HG02763 (cell line): ENCODE measurements at regions not wholly inside any gene's neighbourhood (a gene's known extent, or its start where the extent isn't known, plus 50 kb on each side); places are given as distances from the start of the nearest gene placed in this dataset.
"Not testable (repeated sequence)": the region's sequence is repeated elsewhere in the genome, so short reads cannot be mapped to it uniquely, and the experiment has no call there.

Experiments used
- ATAC-seq: cut with Tn5 transposase; IDR thresholded peaks from one replicate; pipeline ENCODE4 v1.9.1; 2021; ENCODE audit warnings: mild to moderate bottlenecking, moderate library complexity; ENCODE audit not compliant: unreplicated experiment

DNA sequence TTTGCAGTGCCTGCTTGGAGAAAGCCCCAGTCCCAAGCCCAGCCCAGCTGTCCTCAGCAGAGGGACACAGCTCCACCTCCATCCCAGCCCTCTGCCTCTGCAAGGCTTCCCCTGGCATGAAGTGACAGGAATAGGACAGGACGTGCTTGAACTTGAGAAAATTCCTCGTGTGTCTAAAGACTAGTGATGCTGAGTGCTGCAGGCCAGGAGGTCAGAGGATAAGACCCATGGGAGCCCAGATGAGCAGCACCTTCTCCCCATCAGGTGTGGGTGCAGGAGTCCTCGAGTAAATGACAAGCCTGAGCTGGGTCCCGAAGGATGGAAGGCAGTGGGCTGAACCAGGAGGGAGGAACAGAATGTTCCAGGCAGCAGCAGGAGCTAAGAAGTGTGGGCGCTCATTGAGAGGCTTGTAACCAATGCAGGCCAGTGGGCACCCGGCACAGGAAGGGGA lies 67.8 kb upstream of the UXS1 start:
- ATAC-seq, result no peak

DNA sequence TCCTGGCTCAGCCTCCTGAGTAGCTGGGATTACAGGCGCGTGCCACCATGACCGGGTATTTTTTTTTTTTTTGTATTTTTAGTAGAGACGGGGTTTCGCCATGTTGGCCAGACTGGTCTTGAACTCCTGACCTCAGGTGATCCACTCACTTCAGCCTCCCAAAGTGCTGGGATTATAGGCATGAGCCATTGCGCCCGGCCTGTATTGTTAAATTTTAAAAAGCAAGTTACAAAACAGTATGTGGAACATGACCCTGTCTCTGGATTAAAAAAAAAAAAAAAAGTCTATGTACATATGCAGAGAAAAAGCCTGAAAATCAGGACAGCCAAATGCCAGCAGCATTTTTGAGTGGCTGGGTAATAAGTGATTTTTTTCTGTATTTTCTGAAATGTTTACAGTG lies 64.8 kb upstream of the UXS1 start:
- ATAC-seq, result not testable (repeated sequence)

DNA sequence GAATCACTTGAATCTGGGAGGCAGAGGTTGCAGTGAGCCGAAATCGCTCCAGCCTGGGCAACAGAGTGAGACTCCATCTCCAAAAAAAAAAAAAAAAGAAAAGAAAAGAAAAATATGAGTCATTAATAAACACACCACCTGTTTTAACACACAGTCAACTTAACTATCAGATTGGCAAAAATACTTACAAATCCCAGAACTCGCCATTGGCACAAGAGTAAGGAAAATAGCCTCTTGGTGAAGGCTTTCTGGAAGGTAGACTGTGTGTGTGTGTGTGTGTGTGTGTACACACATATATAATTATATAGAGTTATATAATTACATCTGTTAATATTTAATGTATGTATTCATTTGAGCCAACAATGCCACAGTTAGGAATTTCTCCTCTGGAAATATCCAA lies 63.7 kb upstream of the UXS1 start:
- ATAC-seq, result no peak

DNA sequence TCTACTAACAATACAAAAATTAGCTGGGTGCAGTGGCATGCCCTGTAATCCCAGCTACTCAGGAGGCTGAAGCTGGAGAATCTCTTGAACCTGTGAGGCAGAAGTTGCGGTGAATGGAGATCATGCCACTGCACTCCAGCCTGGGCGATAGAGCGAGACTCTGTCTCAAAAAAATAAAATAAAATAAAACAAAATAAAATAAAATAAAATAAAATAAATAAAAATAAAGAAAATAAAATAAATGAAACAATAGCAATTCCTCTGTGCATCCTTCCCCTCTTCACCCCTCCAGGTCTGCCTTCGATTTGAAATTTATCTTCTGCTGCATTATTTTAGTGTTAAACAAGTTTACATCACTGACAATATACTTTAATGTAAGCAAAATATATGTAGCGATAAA lies 63.0 kb upstream of the UXS1 start:
- no peak for ATAC-seq

DNA sequence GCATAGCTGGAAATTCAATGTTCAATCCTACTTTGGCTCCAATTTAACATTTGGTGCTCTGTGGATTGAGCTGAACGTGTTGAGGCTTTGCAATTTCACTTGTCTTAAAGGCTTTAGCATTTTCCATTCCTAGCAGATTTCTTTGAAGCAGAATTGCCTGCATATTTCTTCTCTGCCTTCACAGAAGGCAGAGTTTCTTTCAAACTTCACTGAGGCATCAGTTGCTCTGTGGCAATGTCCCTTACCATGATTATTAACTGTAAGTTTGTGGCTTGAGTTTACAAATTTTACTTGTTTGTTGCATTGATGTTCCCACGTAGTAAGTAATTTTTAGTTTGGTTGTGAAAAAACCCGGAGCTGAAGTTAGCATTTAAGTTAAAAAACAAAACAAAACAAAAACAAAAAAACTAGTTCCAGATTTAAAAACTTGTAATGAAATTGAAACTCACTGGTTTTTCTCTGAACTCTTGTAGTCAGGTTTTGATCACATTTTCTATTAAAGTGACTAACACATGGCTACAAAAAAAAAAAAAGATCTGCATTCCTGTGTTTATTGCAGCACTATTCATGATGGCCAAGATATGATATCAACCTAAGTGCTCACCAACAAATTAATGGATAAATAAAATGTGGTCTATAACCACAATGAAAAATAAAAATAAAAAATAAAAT lies 55.2 kb upstream of the UXS1 start:
- ATAC-seq, result not testable (repeated sequence)

DNA sequence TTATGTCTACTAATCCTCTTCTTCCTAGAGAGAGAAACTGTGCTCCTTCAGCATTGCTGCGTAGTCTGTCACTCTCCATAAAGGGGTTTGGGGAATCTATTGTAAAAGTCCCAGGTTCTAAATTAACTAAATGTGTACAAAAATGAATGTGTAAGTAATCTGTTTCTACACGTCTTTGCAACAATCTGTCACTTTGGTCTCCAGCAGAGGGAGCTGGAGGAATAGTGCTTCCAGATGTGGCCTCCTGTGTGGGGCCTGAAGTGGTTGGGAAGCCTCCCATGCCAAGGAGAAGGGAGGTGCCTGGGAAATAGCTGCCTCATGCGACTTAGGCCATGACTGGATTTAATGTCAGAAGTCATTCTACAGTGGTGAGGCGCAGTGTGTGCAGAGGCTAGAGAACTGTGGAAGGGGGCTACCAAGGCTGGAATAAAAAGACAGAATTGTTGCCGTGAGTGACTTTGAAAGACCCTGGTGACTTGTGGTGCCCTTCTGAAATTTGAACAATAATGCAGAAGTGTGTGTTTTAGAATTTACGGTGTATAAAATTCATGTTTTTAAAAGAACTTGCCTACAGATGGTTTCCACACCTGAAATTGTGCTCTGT lies 54.5 kb upstream of the UXS1 start:
- ATAC-seq, result not testable (repeated sequence)
